Epithelial cell of prostate (primary cell): ENCODE measurements at regions not wholly inside any gene's neighbourhood (a gene's known extent, or its start where the extent isn't known, plus 50 kb on each side); places are given as distances from the start of the nearest gene placed in this dataset.
"Not testable (repeated sequence)": the region's sequence is repeated elsewhere in the genome, so short reads cannot be mapped to it uniquely, and the experiment has no call there.

Source experiments
- DNase-seq: peaks from one replicate; pipeline ENCODE4 v3.0.0-alpha.2; 2011; ENCODE audit warnings: low read depth, low spot score
- H3K27ac ChIP-seq: fragments of 450-650 bp; 2 replicates; pipeline ENCODE4 v1.5.1; 2017; ENCODE audit warnings: mild to moderate bottlenecking

GRCh38 chr15:92705764-92706163 lies 50.2 kb upstream of the FAM174B start:
- no peak overlapping the region for H3K27ac ChIP-seq
- no peak for DNase-seq

DNA sequence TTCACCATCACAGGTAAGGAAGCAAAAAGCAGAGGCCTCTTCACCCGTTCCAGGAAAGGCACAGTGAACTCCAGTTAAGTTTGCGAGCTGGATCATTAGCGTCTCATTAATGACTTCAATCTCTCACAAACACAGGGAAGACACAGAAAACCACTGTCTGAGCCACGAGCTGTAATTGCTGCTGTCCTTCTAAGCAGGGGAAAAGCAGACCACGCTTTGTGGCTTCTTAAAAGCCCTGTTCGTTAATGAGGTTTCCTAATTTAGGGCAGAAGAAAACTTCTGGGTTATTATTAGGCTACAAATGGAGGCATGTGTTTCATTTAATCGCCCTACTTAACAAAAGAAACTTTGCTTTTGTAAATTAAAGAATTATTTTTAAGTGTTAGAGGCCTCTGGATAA lies 50.6 kb upstream of the FAM174B start:
- DNase-seq, result no peak
- no peak overlapping the region for H3K27ac ChIP-seq

- no peak for DNase-seq
Measured at GRCh38 chr15:92707880-92708551, 52.4 kb upstream of the FAM174B start.

GRCh38 chr15:92708635-92709034 lies 53.1 kb upstream of the FAM174B start:
- H3K27ac ChIP-seq, result no peak overlapping the region
- DNase-seq, result no peak

More at GRCh38 chr15:92707880-92708551, 52.4 kb upstream of the FAM174B start:
- H3K27ac ChIP-seq, result no peak overlapping the region

DNA sequence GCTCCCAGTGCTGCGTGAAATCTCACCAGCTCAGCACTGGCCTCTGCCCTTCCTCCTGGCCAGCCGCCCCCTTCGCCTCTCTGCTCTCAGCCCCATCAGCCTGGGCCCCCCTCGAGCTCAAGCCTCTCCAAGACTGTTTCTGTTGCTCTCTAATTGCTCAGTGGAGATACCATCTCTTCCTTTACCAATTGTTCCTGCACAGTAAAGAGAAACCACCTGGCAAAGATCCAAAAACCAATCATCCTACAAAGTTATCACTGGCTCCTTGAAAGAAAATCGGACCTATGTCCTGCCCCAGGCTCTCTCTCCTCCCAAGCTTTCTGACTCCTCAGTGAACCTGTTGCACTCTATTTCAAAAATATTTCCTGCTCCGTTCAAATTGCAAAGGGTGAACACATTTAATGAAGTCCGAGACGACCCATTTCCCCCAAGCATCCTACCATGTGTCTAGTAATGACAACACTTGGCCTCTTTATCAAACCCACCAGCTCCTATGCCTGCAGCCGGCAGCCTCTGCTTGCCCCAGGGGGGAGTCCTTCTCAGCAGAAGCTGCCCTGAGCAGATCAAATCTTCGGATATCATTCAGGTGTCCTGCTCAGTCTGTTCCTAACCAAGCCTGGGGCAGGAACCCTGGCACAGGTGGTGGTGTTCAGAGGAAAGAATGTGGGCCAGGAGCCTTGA lies 53.7 kb upstream of the FAM174B start:
- no peak overlapping the region for H3K27ac ChIP-seq
- no peak for DNase-seq

DNA sequence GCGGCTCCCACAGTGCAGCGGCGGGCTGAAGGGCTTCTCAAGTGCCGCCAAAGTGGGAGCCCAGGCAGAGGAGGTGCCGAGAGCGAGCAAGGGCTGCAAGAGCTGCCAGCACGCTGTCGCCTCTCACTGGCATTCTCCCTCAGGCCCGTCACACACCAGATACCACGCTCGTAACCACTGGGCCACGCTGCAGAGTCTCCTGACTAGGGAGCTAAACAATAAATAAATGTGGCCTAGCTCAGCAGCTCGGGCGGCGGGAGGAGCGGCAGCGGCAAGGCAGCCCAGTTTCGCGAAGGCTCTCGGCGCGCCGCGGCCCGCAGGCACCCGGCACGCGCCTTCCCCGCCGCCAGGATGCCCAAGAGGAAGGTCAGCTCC lies 55.9 kb upstream of the FAM174B start:
- DNase-seq, result no peak

GRCh38 chr15:92714077-92714476 lies 58.5 kb upstream of the FAM174B start:
- DNase-seq, result peak; percentile 34
- no peak overlapping the region for H3K27ac ChIP-seq

More for the DNA sequence above, 55.9 kb upstream of the FAM174B start:
- H3K27ac ChIP-seq, result no peak overlapping the region

- H3K27ac ChIP-seq, result no peak overlapping the region
- DNase-seq, result no peak
Measured at GRCh38 chr15:92714477-92715401, 59.2 kb upstream of the FAM174B start.

GRCh38 chr15:92715758-92716157 lies 60.2 kb upstream of the FAM174B start:
- no peak overlapping the region for H3K27ac ChIP-seq
- DNase-seq, result no peak

DNA sequence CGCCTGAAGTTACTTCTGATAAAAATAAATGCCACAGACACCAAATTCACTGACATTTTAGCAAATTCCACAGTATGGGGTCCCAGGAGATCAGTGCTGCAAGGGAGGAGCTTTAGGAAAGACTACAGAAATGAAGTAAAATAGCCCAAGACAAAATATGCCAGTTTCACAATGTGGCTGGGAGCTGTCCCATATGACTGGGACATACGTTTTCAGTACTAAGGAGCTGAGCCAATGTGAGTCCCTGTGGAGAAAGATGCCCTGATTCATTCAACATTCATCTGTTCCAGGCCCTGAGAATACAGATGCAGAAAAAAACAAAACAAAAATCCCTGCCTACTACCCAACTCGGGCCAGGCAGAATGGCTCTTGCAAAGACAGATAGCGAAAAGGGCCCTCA lies 63.4 kb upstream of the FAM174B start:
- no peak overlapping the region for H3K27ac ChIP-seq
- no peak for DNase-seq

GRCh38 chr15:92724144-92724543 lies 68.6 kb upstream of the FAM174B start:
- H3K27ac ChIP-seq, result no peak overlapping the region
- DNase-seq, result no peak

DNA sequence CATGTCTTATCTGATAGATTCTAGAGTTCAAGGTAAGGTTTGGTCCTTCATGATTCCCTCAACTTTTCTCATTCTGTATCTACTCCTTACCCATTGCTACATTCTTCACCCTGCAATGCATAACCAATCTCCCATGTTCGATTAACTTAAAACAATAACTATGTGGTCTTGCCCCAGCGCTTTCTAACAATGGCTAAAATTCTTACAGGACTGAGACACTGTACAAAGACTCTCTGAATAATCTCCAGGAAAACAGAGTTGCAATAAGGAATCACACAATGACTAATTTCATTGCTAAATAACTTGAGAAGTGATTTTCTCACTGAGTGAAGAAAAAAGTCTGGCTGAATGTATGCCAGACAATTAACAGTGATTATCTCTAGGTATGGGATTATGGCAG lies 69.6 kb upstream of the FAM174B start:
- H3K27ac ChIP-seq, result no peak overlapping the region

DNA sequence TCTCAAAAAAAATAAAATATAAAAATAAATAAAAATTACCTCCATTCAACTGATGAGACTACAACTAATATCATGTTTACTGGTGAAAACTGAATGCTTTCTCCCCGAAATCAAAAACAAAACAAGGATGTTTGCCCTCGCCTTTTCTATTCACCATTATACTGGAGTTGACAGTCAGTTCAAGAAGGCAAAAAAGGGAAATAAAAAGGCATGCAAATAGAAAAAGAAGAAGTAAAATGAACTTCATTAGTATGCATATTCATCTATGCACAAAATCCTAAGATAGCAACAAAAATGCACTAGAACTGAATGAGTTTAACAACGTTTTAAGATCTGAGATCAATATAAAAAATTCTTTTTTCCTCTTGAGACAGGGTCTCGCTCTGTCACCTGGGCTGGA lies 72.7 kb upstream of the FAM174B start:
- DNase-seq, result no peak
- no peak overlapping the region for H3K27ac ChIP-seq

More for the DNA sequence above, 69.6 kb upstream of the FAM174B start:
- DNase-seq, result no peak

GRCh38 chr15:92733090-92733933 lies 77.7 kb upstream of the FAM174B start:
- H3K27ac ChIP-seq, result no peak overlapping the region
- DNase-seq, result no peak

GRCh38 chr15:92733934-92734521 lies 78.5 kb upstream of the FAM174B start:
- DNase-seq, result no peak
- no peak overlapping the region for H3K27ac ChIP-seq

DNA sequence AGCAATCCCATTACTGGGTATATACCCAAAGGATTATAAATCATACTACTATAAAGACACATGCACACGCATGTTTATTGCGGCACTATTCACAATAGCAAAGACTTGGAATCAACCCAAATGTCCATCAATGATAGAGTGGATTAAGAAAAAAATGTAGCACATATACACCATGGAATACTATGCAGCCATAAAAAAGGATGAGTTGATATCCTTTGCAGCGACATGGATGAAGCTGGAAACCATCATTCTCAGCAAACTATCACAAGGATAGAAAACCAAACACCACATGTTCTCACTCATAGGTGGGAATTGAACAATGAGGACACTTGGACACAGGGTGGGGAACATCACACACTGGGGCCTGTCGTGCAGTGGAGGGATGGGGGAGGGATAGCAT lies 83.7 kb upstream of the FAM174B start:
- not testable (repeated sequence) for DNase-seq, H3K27ac ChIP-seq

DNA sequence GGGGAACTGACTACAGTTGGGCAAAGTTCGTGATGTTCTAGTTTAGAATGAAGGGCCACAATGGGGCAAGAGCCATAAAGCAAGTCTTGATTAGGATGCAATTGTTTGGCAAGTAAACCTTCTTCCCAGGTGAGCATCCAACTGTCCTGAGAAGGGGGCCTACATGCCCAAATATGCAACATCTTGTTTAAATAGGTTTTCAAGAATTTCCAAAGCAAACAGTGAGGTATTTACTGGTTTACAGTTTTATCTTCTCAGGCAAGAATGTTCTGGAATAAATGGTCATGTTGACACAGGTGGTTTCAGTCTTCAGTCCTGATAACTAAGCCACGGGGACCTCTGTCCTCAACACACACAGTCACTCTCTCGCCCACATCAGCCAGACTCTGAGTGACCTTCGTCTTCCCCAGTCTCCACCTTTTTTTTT lies 90.3 kb upstream of the FAM174B start:
- no peak overlapping the region for H3K27ac ChIP-seq
- DNase-seq, result no peak

DNA sequence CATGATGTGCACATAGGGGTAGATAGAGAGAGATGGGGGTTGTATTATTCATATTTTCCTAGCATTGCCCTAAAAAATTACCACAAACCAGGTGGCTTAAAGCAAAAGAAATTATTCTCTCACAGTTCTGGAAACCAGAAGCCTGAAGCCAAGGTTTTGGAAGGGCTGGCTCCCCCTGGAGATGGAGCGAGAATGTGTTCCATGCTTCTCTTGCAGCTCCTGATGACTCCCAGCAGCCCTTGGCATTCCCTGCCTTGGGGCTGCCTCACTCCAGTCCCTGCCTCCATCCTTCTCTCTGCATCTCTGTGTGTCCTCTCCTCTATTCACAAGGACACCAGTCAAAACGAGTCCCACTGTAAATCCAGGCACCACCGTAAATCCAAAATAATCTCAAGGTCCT lies 91.5 kb upstream of the FAM174B start:
- no peak for DNase-seq
- no peak overlapping the region for H3K27ac ChIP-seq

- no peak for DNase-seq
- no peak overlapping the region for H3K27ac ChIP-seq
Measured at GRCh38 chr15:92749216-92749615, 93.6 kb upstream of the FAM174B start.

DNA sequence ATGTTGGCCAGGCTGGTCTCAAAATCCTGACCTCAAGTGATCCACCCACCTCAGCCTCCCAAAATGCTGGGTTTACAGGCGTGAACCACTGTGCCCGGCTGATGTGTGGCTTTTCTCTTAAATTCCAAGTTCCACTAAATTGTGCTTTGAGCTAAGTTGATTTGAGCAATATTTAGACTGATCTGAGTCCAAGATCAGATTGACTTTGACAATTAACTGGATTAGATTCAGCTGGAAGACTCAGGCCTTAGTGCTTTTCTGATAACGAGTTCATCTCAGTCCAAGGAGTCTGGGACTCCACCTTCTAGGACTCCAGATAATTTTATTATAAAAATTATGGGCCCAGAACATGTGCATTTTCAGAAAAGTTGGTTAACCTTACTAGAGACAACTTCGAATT lies 94.4 kb upstream of the FAM174B start:
- H3K27ac ChIP-seq, result no peak overlapping the region
- DNase-seq, result no peak
